ENCODE measurements at regions not wholly inside any gene's neighbourhood (a gene's known extent, or its start where the extent isn't known, plus 50 kb on each side); places are given as distances from the start of the nearest gene placed in this dataset.

DNA sequence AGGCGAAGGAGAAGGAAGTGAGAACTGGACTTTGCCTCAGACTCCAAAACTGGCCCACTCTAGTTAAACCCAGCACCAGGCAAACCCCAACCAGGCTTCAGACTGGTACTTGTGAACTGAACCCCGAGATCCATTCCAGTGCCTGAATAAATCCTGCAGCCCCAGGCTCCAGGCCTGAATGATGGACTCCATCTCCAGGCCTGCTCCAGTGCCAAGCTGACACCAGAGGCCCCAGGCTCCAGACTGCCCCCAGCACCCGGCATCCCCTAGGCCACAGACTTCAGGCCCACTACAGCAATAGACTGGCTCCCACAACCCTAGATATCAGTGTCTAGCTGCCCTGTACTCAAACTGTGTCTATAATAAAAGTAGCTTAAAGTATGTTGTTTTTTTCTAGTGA lies 406.8 kb downstream of the FAM181B start:
- Histone ChIP-seq H3K36me3 (ENCODE audit: control insufficient read depth, insufficient read depth, low read length) (no peaks in the 10 kb centered on the region), H3K4me1 (ENCODE audit: control insufficient read depth, insufficient read depth, low read length) (no peaks in the 10 kb centered on the region), H3K27me3 (ENCODE audit: control insufficient read depth, insufficient read depth, low read length) (no peaks in the 10 kb centered on the region), H3K9ac (ENCODE audit: low read length) (no peak overlapping the region), H3K4me3 (ENCODE audit: low read length) (no peak overlapping the region), H3K9me3 (ENCODE audit: control insufficient read depth, low read length) (no peaks in the 10 kb centered on the region)

DNA sequence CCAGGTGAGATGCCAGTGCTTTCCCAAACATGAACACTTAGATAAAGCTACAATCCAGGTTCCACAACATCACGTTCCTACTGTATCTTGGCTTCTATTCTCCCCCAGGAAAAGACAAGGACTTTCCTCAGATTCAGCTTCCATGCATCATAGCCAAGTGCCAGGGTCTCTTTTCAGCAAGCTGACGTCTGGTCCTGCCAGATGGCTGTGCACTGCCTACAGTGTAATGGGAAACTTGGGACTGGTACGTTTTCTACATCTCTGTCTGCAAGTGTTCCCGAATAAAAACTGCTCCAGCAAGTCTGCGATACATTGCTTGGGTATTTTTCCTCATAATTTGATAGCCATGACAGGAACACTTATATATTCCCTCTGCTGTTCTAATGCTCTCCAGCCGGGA lies 412.5 kb downstream of the FAM181B start:
- H3K4me3 ChIP-seq (ENCODE audit: low read length): no peak overlapping the region
- no peaks in the 10 kb centered on the region for H3K36me3 ChIP-seq (ENCODE audit: control insufficient read depth, insufficient read depth, low read length)
- H3K9me3 ChIP-seq (ENCODE audit: control insufficient read depth, low read length): no peaks in the 10 kb centered on the region
- no peaks in the 10 kb centered on the region for H3K4me1 ChIP-seq (ENCODE audit: control insufficient read depth, insufficient read depth, low read length)
- H3K27me3 ChIP-seq (ENCODE audit: control insufficient read depth, insufficient read depth, low read length): no peaks in the 10 kb centered on the region
- no peak overlapping the region for H3K9ac ChIP-seq (ENCODE audit: low read length)

DNA sequence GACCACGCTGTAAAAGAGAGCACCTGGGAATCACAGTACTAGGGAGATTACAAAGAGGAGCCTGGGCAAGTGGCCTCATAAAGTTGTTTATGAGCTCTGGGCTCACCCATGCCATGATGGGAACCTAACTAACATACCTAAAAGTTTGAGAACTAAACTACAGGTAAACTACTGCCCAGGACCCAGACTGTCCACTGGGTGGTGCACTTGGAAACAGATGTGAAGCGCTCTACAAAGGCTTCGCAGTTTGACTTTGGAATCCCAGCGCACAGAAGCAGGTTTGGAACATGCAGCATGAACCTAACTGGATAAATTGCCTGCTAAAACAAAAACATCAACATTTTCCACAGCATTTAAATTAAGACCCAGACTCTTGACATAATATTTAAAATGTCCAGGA lies 418.6 kb downstream of the FAM181B start:
- H3K36me3 ChIP-seq (ENCODE audit: control insufficient read depth, insufficient read depth, low read length): no peaks in the 10 kb centered on the region
- no peaks in the 10 kb centered on the region for H3K4me1 ChIP-seq (ENCODE audit: control insufficient read depth, insufficient read depth, low read length)
- H3K9ac ChIP-seq (ENCODE audit: low read length): no peak overlapping the region
- no peaks in the 10 kb centered on the region for H3K27me3 ChIP-seq (ENCODE audit: control insufficient read depth, insufficient read depth, low read length)
- no peak overlapping the region for H3K4me3 ChIP-seq (ENCODE audit: low read length)
- no peaks in the 10 kb centered on the region for H3K9me3 ChIP-seq (ENCODE audit: control insufficient read depth, low read length)

GRCh38 chr11:82308979-82309378 lies 424.7 kb downstream of the FAM181B start:
- no peaks in the 10 kb centered on the region for H3K9me3 ChIP-seq (ENCODE audit: control insufficient read depth, low read length)
- H3K9ac ChIP-seq (ENCODE audit: low read length): no peak overlapping the region
- no peaks in the 10 kb centered on the region for H3K36me3 ChIP-seq (ENCODE audit: control insufficient read depth, insufficient read depth, low read length)
- H3K4me1 ChIP-seq (ENCODE audit: control insufficient read depth, insufficient read depth, low read length): no peaks in the 10 kb centered on the region
- H3K27me3 ChIP-seq (ENCODE audit: control insufficient read depth, insufficient read depth, low read length): no peaks in the 10 kb centered on the region
- no peak overlapping the region for H3K4me3 ChIP-seq (ENCODE audit: low read length)

GRCh38 chr11:82305123-82305522 lies 428.5 kb downstream of the FAM181B start:
- Histone ChIP-seq H3K27me3 (ENCODE audit: control insufficient read depth, insufficient read depth, low read length) (no peaks in the 10 kb centered on the region), H3K4me1 (ENCODE audit: control insufficient read depth, insufficient read depth, low read length) (no peaks in the 10 kb centered on the region), H3K36me3 (ENCODE audit: control insufficient read depth, insufficient read depth, low read length) (no peaks in the 10 kb centered on the region), H3K9ac (ENCODE audit: low read length) (no peak overlapping the region), H3K9me3 (ENCODE audit: control insufficient read depth, low read length) (no peaks in the 10 kb centered on the region), H3K4me3 (ENCODE audit: low read length) (no peak overlapping the region)

- no peaks in the 10 kb centered on the region for H3K9me3 ChIP-seq (ENCODE audit: control insufficient read depth, low read length)
- H3K4me3 ChIP-seq (ENCODE audit: low read length): no peak overlapping the region
- H3K36me3 ChIP-seq (ENCODE audit: control insufficient read depth, insufficient read depth, low read length): no peaks in the 10 kb centered on the region
- no peak overlapping the region for H3K9ac ChIP-seq (ENCODE audit: low read length)
- no peaks in the 10 kb centered on the region for H3K27me3 ChIP-seq (ENCODE audit: control insufficient read depth, insufficient read depth, low read length)
- H3K4me1 ChIP-seq (ENCODE audit: control insufficient read depth, insufficient read depth, low read length): no peaks in the 10 kb centered on the region
Measured at GRCh38 chr11:82303671-82304070, 430.0 kb downstream of the FAM181B start.

GRCh38 chr11:82288471-82288870 lies 445.2 kb downstream of the FAM181B start:
- no peaks in the 10 kb centered on the region for H3K27me3 ChIP-seq (ENCODE audit: control insufficient read depth, insufficient read depth, low read length)
- no peak overlapping the region for H3K9ac ChIP-seq (ENCODE audit: low read length)
- no peaks in the 10 kb centered on the region for H3K9me3 ChIP-seq (ENCODE audit: control insufficient read depth, low read length)
- no peaks in the 10 kb centered on the region for H3K36me3 ChIP-seq (ENCODE audit: control insufficient read depth, insufficient read depth, low read length)
- H3K4me1 ChIP-seq (ENCODE audit: control insufficient read depth, insufficient read depth, low read length): no peaks in the 10 kb centered on the region
- no peak overlapping the region for H3K4me3 ChIP-seq (ENCODE audit: low read length)

GRCh38 chr11:82270870-82271269 lies 462.8 kb downstream of the FAM181B start:
- no peak overlapping the region for H3K4me3 ChIP-seq (ENCODE audit: low read length)
- no peaks in the 10 kb centered on the region for H3K9me3 ChIP-seq (ENCODE audit: control insufficient read depth, low read length)
- H3K27me3 ChIP-seq (ENCODE audit: control insufficient read depth, insufficient read depth, low read length): no peaks in the 10 kb centered on the region
- no peak overlapping the region for H3K9ac ChIP-seq (ENCODE audit: low read length)
- no peaks in the 10 kb centered on the region for H3K4me1 ChIP-seq (ENCODE audit: control insufficient read depth, insufficient read depth, low read length)
- no peaks in the 10 kb centered on the region for H3K36me3 ChIP-seq (ENCODE audit: control insufficient read depth, insufficient read depth, low read length)

- Histone ChIP-seq H3K9me3 (ENCODE audit: control insufficient read depth, low read length) (no peaks in the 10 kb centered on the region), H3K9ac (ENCODE audit: low read length) (no peak overlapping the region), H3K4me1 (ENCODE audit: control insufficient read depth, insufficient read depth, low read length) (no peaks in the 10 kb centered on the region), H3K4me3 (ENCODE audit: low read length) (no peak overlapping the region), H3K27me3 (ENCODE audit: control insufficient read depth, insufficient read depth, low read length) (no peaks in the 10 kb centered on the region), H3K36me3 (ENCODE audit: control insufficient read depth, insufficient read depth, low read length) (no peaks in the 10 kb centered on the region)
Measured at GRCh38 chr11:82268627-82269026, 465.0 kb downstream of the FAM181B start.

DNA sequence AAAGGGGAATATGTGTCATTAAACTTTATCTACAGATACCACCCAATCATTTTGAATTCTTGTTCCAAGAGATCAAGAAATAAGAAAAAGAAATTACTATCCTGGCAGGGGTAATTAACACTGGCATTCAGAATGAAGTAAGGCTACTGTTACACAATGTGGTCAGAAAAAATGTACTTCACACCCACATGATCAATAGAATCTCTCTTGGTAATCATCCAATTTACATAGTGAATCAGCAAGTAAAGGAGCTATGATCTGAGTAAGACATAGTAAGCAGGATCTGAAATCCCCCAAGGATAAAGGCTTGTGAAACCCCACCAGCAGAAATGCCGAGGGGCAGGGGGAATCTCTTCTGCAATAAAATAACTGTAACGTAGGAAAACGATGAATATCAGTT lies 466.5 kb downstream of the FAM181B start:
- no peaks in the 10 kb centered on the region for H3K27me3 ChIP-seq (ENCODE audit: control insufficient read depth, insufficient read depth, low read length)

DNA sequence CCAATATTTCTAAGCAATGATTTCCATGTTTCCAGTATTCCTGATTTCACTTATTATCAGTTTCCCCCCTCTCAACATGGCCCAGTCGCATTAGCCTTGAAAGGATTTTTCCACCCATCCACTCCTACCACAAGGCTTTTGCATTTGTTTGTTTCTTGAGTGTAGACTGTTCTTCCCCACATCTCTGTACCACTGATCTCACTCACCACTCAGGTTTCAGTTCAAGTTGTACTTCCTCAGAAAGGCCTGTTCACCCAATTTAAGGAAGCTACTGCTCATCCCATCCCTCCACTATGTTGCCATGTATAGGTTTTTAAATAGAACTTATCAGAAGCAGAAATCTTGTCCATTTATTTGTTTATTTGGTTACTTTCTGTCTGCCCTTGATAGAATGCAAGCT lies 472.3 kb downstream of the FAM181B start:
- Histone ChIP-seq H3K27me3 (ENCODE audit: control insufficient read depth, insufficient read depth, low read length) (no peaks in the 10 kb centered on the region), H3K36me3 (ENCODE audit: control insufficient read depth, insufficient read depth, low read length) (no peaks in the 10 kb centered on the region), H3K4me3 (ENCODE audit: low read length) (no peak overlapping the region), H3K4me1 (ENCODE audit: control insufficient read depth, insufficient read depth, low read length) (no peaks in the 10 kb centered on the region), H3K9ac (ENCODE audit: low read length) (no peak overlapping the region), H3K9me3 (ENCODE audit: control insufficient read depth, low read length) (no peaks in the 10 kb centered on the region)

More for the DNA sequence above, 466.5 kb downstream of the FAM181B start:
- Histone ChIP-seq H3K9me3 (ENCODE audit: control insufficient read depth, low read length) (no peaks in the 10 kb centered on the region), H3K4me1 (ENCODE audit: control insufficient read depth, insufficient read depth, low read length) (no peaks in the 10 kb centered on the region), H3K4me3 (ENCODE audit: low read length) (no peak overlapping the region), H3K9ac (ENCODE audit: low read length) (no peak overlapping the region), H3K36me3 (ENCODE audit: control insufficient read depth, insufficient read depth, low read length) (no peaks in the 10 kb centered on the region)

DNA sequence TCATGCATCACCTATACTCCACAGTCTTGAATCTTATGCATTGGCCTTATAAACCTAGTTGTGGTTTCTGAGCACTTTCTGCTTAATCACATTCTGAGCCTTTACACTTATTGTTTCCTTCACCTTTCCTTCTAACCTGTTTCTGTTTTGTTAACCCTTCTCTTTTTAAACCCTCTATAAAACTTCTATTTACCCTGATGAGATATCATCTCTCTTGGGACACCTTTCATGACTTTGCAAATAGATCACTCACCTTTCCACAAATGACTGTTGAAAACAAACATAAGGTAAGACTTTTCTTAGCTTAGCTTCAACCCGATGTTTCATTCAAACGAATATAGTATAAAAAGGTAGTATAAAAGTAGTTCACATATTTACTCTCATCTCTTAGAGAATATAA lies 483.6 kb downstream of the FAM181B start:
- Histone ChIP-seq H3K4me1 (ENCODE audit: control insufficient read depth, insufficient read depth, low read length) (no peaks in the 10 kb centered on the region), H3K9ac (ENCODE audit: low read length) (no peak overlapping the region), H3K4me3 (ENCODE audit: low read length) (no peak overlapping the region), H3K9me3 (ENCODE audit: control insufficient read depth, low read length) (no peaks in the 10 kb centered on the region), H3K27me3 (ENCODE audit: control insufficient read depth, insufficient read depth, low read length) (no peaks in the 10 kb centered on the region), H3K36me3 (ENCODE audit: control insufficient read depth, insufficient read depth, low read length) (no peaks in the 10 kb centered on the region)

DNA sequence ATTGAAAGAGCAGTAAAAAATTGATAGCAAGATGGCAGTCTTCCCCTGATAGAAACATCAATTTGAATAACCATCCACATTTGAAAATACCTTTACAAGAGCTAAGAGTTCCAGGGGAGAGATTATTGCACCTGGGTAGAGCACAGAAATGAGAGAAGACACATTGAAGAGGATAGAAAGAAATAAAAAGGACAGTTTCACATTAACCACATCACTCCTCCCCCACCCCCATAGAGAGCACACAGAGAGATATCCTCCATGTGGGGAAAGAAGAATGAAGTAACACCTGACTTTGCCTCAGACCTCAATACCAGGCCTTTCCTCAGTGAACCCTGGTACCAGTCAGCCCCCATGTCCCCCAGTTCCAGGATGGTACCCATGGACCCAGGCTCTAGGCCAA lies 486.7 kb downstream of the FAM181B start:
- no peaks in the 10 kb centered on the region for H3K9me3 ChIP-seq (ENCODE audit: control insufficient read depth, low read length)
- H3K9ac ChIP-seq (ENCODE audit: low read length): no peak overlapping the region
- no peaks in the 10 kb centered on the region for H3K27me3 ChIP-seq (ENCODE audit: control insufficient read depth, insufficient read depth, low read length)
- H3K4me1 ChIP-seq (ENCODE audit: control insufficient read depth, insufficient read depth, low read length): no peaks in the 10 kb centered on the region
- no peak overlapping the region for H3K4me3 ChIP-seq (ENCODE audit: low read length)
- H3K36me3 ChIP-seq (ENCODE audit: control insufficient read depth, insufficient read depth, low read length): no peaks in the 10 kb centered on the region
